GM12875 (cell line): ENCODE measurements at regions not wholly inside any gene's neighbourhood (a gene's known extent, or its start where the extent isn't known, plus 50 kb on each side); places are given as distances from the start of the nearest gene placed in this dataset.

Source experiments
- H3K4me3 ChIP-seq: one replicate; pipeline ENCODE4 v1.5.1; 2011; ENCODE audit warnings: low read depth, low read length, control low read depth
- CTCF ChIP-seq: IDR thresholded peaks from 2 replicates; pipeline ENCODE4 v1.5.1; 2011; ENCODE audit warnings: low read depth, mild to moderate bottlenecking, control low read depth, inconsistent platforms, low read length, moderate library complexity, borderline replicate concordance; ENCODE audit not compliant: insufficient read depth

- H3K4me3 ChIP-seq = no peak overlapping the region
- TF ChIP-seq CTCF = no peak
Measured at GRCh38 chr10:45198486-45199204, 116.8 kb downstream of the OR13A1 start.

- no peak overlapping the region for H3K4me3 ChIP-seq
- TF ChIP-seq CTCF = no peak
Measured at GRCh38 chr10:45199205-45199740, 116.1 kb downstream of the OR13A1 start.

GRCh38 chr10:45201271-45201670 lies 114.1 kb downstream of the OR13A1 start:
- H3K4me3 ChIP-seq = no peak overlapping the region

GRCh38 chr10:45202242-45202641 lies 113.2 kb downstream of the OR13A1 start:
- H3K4me3 ChIP-seq = no peak overlapping the region
- TF ChIP-seq CTCF = no peak

More at GRCh38 chr10:45201271-45201670, 114.1 kb downstream of the OR13A1 start:
- TF ChIP-seq CTCF = no peak

- TF ChIP-seq CTCF = no peak
- H3K4me3 ChIP-seq = no peak overlapping the region
Measured at GRCh38 chr10:45204954-45205775, 110.2 kb downstream of the OR13A1 start.

GRCh38 chr10:45209888-45210287 lies 105.5 kb downstream of the OR13A1 start:
- no peak for TF ChIP-seq CTCF
- no peak overlapping the region for H3K4me3 ChIP-seq
